ENCODE measurements at regions not wholly inside any gene's neighbourhood (a gene's known extent, or its start where the extent isn't known, plus 50 kb on each side); places are given as distances from the start of the nearest gene placed in this dataset.
A peak's percentile ranks its signal among the peaks of the same experiment; 100 is the strongest.

GRCh38 chr4:20062054-20062453 lies 189.7 kb upstream of the SLIT2 start:
- H3K9me3 ChIP-seq: no peaks in the 10 kb centered on the region
- H3K4me3 ChIP-seq: no peak overlapping the region
- H3K36me3 ChIP-seq (replicated peaks): no peaks in the 10 kb centered on the region
- in situ Hi-C loops (cut with MboI; ENCODE audit: low sequenced_read_pairs): no loop called here
- no peak for DNase-seq (ENCODE audit: low spot score in 2 of 2)
- no peaks in the 10 kb centered on the region for H3K4me1 ChIP-seq
- H3K27me3 ChIP-seq (ENCODE audit: low read depth): no peaks in the 10 kb centered on the region; the same call in 1 of the 2 replicates

- Histone ChIP-seq H3K36me3 (replicated peaks) (no peaks in the 10 kb centered on the region), H3K4me3 (no peak overlapping the region), H3K4me1 (no peaks in the 10 kb centered on the region), H3K27me3 (ENCODE audit: low read depth) (no peaks in the 10 kb centered on the region), H3K9me3 (no peaks in the 10 kb centered on the region)
- DNase-seq (ENCODE audit: low spot score in 2 of 2): no peak
- in situ Hi-C loops (cut with MboI; ENCODE audit: low sequenced_read_pairs): no loop called here
Measured at GRCh38 chr4:20050768-20051167, 200.9 kb upstream of the SLIT2 start.

- Histone ChIP-seq H3K4me1 (no peaks in the 10 kb centered on the region), H3K9me3 (no peaks in the 10 kb centered on the region), H3K4me3 (no peak overlapping the region), H3K27me3 (ENCODE audit: low read depth) (no peaks in the 10 kb centered on the region), H3K36me3 (replicated peaks) (no peaks in the 10 kb centered on the region)
- in situ Hi-C loops (cut with MboI; ENCODE audit: low sequenced_read_pairs): no loop called here
- DNase-seq (ENCODE audit: low spot score in 2 of 2): no peak
Measured at GRCh38 chr4:20049889-20050288, 201.8 kb upstream of the SLIT2 start.

GRCh38 chr4:20046931-20047677 lies 204.6 kb upstream of the SLIT2 start:
- Histone ChIP-seq H3K36me3 (replicated peaks) (no peaks in the 10 kb centered on the region), H3K9me3 (no peaks in the 10 kb centered on the region), H3K4me1 (no peaks in the 10 kb centered on the region), H3K27me3 (ENCODE audit: low read depth) (no peaks in the 10 kb centered on the region; the same call in 1 of the 2 replicates), H3K4me3 (no peak overlapping the region)
- DNase-seq (ENCODE audit: low spot score in 2 of 2): no peak
- in situ Hi-C loops (cut with MboI; ENCODE audit: low sequenced_read_pairs): no loop called here

GRCh38 chr4:20046179-20046578 lies 205.5 kb upstream of the SLIT2 start:
- in situ Hi-C loops (cut with MboI; ENCODE audit: low sequenced_read_pairs): no loop called here
- no peaks in the 10 kb centered on the region for H3K4me1 ChIP-seq
- no peaks in the 10 kb centered on the region for H3K9me3 ChIP-seq
- no peak for DNase-seq (ENCODE audit: low spot score in 2 of 2)
- no peaks in the 10 kb centered on the region for H3K36me3 ChIP-seq (replicated peaks)
- no peaks in the 10 kb centered on the region; the same call in 1 of the 2 replicates for H3K27me3 ChIP-seq (ENCODE audit: low read depth)
- no peak overlapping the region for H3K4me3 ChIP-seq

GRCh38 chr4:20044966-20045365 lies 206.7 kb upstream of the SLIT2 start:
- Histone ChIP-seq H3K9me3 (no peaks in the 10 kb centered on the region), H3K4me3 (no peak overlapping the region), H3K36me3 (replicated peaks) (no peaks in the 10 kb centered on the region), H3K4me1 (no peaks in the 10 kb centered on the region), H3K27me3 (ENCODE audit: low read depth) (no peaks in the 10 kb centered on the region; the same call in none of the 2 replicates)
- no peak for DNase-seq (ENCODE audit: low spot score in 2 of 2)
- in situ Hi-C loops (cut with MboI; ENCODE audit: low sequenced_read_pairs): no loop called here

- Histone ChIP-seq H3K36me3 (replicated peaks) (no peaks in the 10 kb centered on the region), H3K4me3 (no peak overlapping the region), H3K9me3 (no peaks in the 10 kb centered on the region), H3K27me3 (ENCODE audit: low read depth) (no peaks in the 10 kb centered on the region; the same call in none of the 2 replicates), H3K4me1 (no peaks in the 10 kb centered on the region)
- no peak for DNase-seq (ENCODE audit: low spot score in 2 of 2)
- in situ Hi-C loops (cut with MboI; ENCODE audit: low sequenced_read_pairs): no loop called here
Measured at GRCh38 chr4:20044502-20044911, 207.2 kb upstream of the SLIT2 start.

- Histone ChIP-seq H3K4me3 (no peak overlapping the region), H3K27me3 (ENCODE audit: low read depth) (no peaks in the 10 kb centered on the region; the same call in none of the 2 replicates), H3K9me3 (no peaks in the 10 kb centered on the region), H3K36me3 (replicated peaks) (no peaks in the 10 kb centered on the region), H3K4me1 (no peaks in the 10 kb centered on the region)
- DNase-seq (ENCODE audit: low spot score in 2 of 2): no peak
- in situ Hi-C loops (cut with MboI; ENCODE audit: low sequenced_read_pairs): no loop called here
Measured at GRCh38 chr4:20043991-20044390, 207.7 kb upstream of the SLIT2 start.

- H3K27me3 ChIP-seq (ENCODE audit: low read depth): no peaks in the 10 kb centered on the region; the same call in none of the 2 replicates
- no peaks in the 10 kb centered on the region for H3K36me3 ChIP-seq (replicated peaks)
- H3K4me1 ChIP-seq: no peaks in the 10 kb centered on the region
- in situ Hi-C loops (cut with MboI; ENCODE audit: low sequenced_read_pairs): no loop called here
- no peaks in the 10 kb centered on the region for H3K9me3 ChIP-seq
- H3K4me3 ChIP-seq: no peak overlapping the region
- DNase-seq (ENCODE audit: low spot score in 2 of 2): no peak
Measured at GRCh38 chr4:20042769-20043168, 208.9 kb upstream of the SLIT2 start.

GRCh38 chr4:20041839-20042407 lies 209.8 kb upstream of the SLIT2 start:
- Histone ChIP-seq H3K36me3 (replicated peaks) (no peaks in the 10 kb centered on the region), H3K4me1 (no peaks in the 10 kb centered on the region), H3K27me3 (ENCODE audit: low read depth) (no peaks in the 10 kb centered on the region; the same call in none of the 2 replicates), H3K9me3 (no peaks in the 10 kb centered on the region), H3K4me3 (no peak overlapping the region)
- in situ Hi-C loops (cut with MboI; ENCODE audit: low sequenced_read_pairs): no loop called here
- no peak for DNase-seq (ENCODE audit: low spot score in 2 of 2)

- in situ Hi-C loops (cut with MboI; ENCODE audit: low sequenced_read_pairs): no loop called here
- Histone ChIP-seq H3K4me3 (no peak overlapping the region), H3K9me3 (no peaks in the 10 kb centered on the region), H3K4me1 (no peaks in the 10 kb centered on the region), H3K36me3 (replicated peaks) (no peaks in the 10 kb centered on the region), H3K27me3 (ENCODE audit: low read depth) (no peaks in the 10 kb centered on the region; the same call in none of the 2 replicates)
- DNase-seq (ENCODE audit: low spot score in 2 of 2): no peak
Measured at GRCh38 chr4:20037745-20038144, 214.0 kb upstream of the SLIT2 start.

- peak in 1 of 2 experiments; percentile 10 for DNase-seq (ENCODE audit: low spot score in 2 of 2)
- H3K36me3 ChIP-seq (replicated peaks): no peaks in the 10 kb centered on the region
- H3K4me3 ChIP-seq: no peak overlapping the region
- in situ Hi-C loops (cut with MboI; ENCODE audit: low sequenced_read_pairs): no loop called here
- H3K4me1 ChIP-seq: no peaks in the 10 kb centered on the region
- H3K27me3 ChIP-seq (ENCODE audit: low read depth): no peaks in the 10 kb centered on the region
- no peaks in the 10 kb centered on the region for H3K9me3 ChIP-seq
Measured at GRCh38 chr4:20030108-20030507, 221.6 kb upstream of the SLIT2 start.

GRCh38 chr4:20028645-20029044 lies 223.1 kb upstream of the SLIT2 start:
- H3K9me3 ChIP-seq: no peaks in the 10 kb centered on the region
- DNase-seq (ENCODE audit: low spot score in 2 of 2): no peak
- H3K4me3 ChIP-seq: no peak overlapping the region
- H3K4me1 ChIP-seq: no peaks in the 10 kb centered on the region
- in situ Hi-C loops (cut with MboI; ENCODE audit: low sequenced_read_pairs): no loop called here
- H3K36me3 ChIP-seq (replicated peaks): no peaks in the 10 kb centered on the region
- no peaks in the 10 kb centered on the region for H3K27me3 ChIP-seq (ENCODE audit: low read depth)

GRCh38 chr4:20026456-20026855 lies 225.2 kb upstream of the SLIT2 start:
- Histone ChIP-seq H3K4me1 (no peaks in the 10 kb centered on the region), H3K27me3 (ENCODE audit: low read depth) (no peaks in the 10 kb centered on the region), H3K36me3 (replicated peaks) (no peaks in the 10 kb centered on the region), H3K4me3 (no peak overlapping the region), H3K9me3 (no peaks in the 10 kb centered on the region)
- in situ Hi-C loops (cut with MboI; ENCODE audit: low sequenced_read_pairs): no loop called here
- no peak for DNase-seq (ENCODE audit: low spot score in 2 of 2)
